ENCODE measurements at regions not wholly inside any gene's neighbourhood (a gene's known extent, or its start where the extent isn't known, plus 50 kb on each side); places are given as distances from the start of the nearest gene placed in this dataset.

- TF ChIP-seq CTCF (conservative IDR thresholded peaks at IDR 0.05; ENCODE audit: low read length) (no peak), EZH2phosphoT487 (IDR thresholded peaks at IDR 0.05; ENCODE audit: borderline replicate concordance, low read depth, low read length) (no peak)
Measured at GRCh38 chr2:212931271-212931670, 220.1 kb downstream of the IKZF2 start.
